K562 (cell line): ENCODE measurements at regions not wholly inside any gene's neighbourhood (a gene's known extent, or its start where the extent isn't known, plus 50 kb on each side); places are given as distances from the start of the nearest gene placed in this dataset.

ENCODE experiments used
- ATAC-seq: fragments of 200-7000 bp; cut with Tn5 transposase; 3 replicates; pipeline ENCODE4 v1.9.1; 2020; ENCODE audit warnings: moderate library complexity
- BruUV-seq: library from RNA; stranded (reverse); fragments of 400-500 nt; replicated peaks from 2 replicates; lab custom pipeline; 2021; lab: Mats Ljungman, UMichigan
- CTCF ChIA-PET: fragments of 300-600 bp; formaldehyde crosslinking; extraction: SDS; loops from one replicate; lab custom pipeline; 2021; ENCODE audit warnings: low intra/inter-chr PET ratio; lab: Yijun Ruan, JAX
- POLR2A ChIA-PET: fragments of 300-600, 350-650 bp; sonication (Branson Sonifier 250); formaldehyde crosslinking; extraction: SDS; loops from one replicate; lab custom pipeline; 2021; ENCODE audit warnings: antibody characterized with exemption, inconsistent platforms; lab: Yijun Ruan, JAX
- DNase-seq, 4 experiments: peaks; one replicate each; pipeline versions ENCODE4 v3.0.0 to v3.0.0-alpha.2; 2011 to 2018; ENCODE audit warnings: low spot score in 3 of 4, mixed read lengths in 3 of 4; ENCODE audit errors: extremely low read depth in 1 of 4
- FAIRE-seq: peaks from 2 replicates; lab custom pipeline; 2011; peaks lifted over from hg19 to GRCh38; lab: Jason Lieb, UNC
- H2AFZ ChIP-seq: 2 replicates; pipeline ENCODE4 v1.6.0; 2011; ENCODE audit warnings: low read depth, low read length, control low read depth, inconsistent platforms
- H3K27ac ChIP-seq: fragments of 200-600 bp; 3 replicates; pipeline ENCODE4 v1.8.0; 2011; ENCODE audit warnings: low read depth, mild to moderate bottlenecking, control low read depth, inconsistent platforms, low read length, moderate library complexity, mixed read lengths; ENCODE audit errors: extremely low read depth
- H3K27me3 ChIP-seq, 2 experiments: fragments of 300-600 bp in 1 of 2; 2 replicates in 1 of 2; 3 replicates in 1 of 2; pipeline versions ENCODE4 v1.6.0 to v1.8.0; 2011; ENCODE audit warnings: inconsistent platforms in 2 of 2, low read length in 2 of 2, mild to moderate bottlenecking in 1 of 2, mixed read lengths in 1 of 2, moderate library complexity in 1 of 2; ENCODE audit not compliant: control insufficient read depth in 2 of 2, insufficient read depth in 2 of 2
- H3K36me3 ChIP-seq: fragments of 300-600 bp; 3 replicates; pipeline ENCODE4 v1.8.0; 2011; ENCODE audit warnings: mild to moderate bottlenecking, low read length, inconsistent platforms; ENCODE audit not compliant: control insufficient read depth, insufficient read depth
- H3K4me1 ChIP-seq, 2 experiments: fragments of 200-600 bp in 1 of 2; replicated peaks in 1 of 2; 2 replicates in 1 of 2; 3 replicates in 1 of 2; pipeline versions ENCODE4 v1.5.1 to v1.8.0; 2011; ENCODE audit warnings: inconsistent platforms in 2 of 2, low read length in 2 of 2, mild to moderate bottlenecking in 1 of 2, mixed read lengths in 1 of 2, moderate library complexity in 1 of 2; ENCODE audit not compliant: control insufficient read depth in 2 of 2, insufficient read depth in 2 of 2
- H3K4me2 ChIP-seq: 2 replicates; pipeline ENCODE4 v1.6.1; 2011; ENCODE audit warnings: low read length, control low read depth, inconsistent platforms, mixed read lengths; ENCODE audit not compliant: insufficient read depth
- H3K4me3 ChIP-seq: fragments of 200-600 bp; sonication (generic), shearing (Covaris generic); 2 replicates; pipeline ENCODE4 v1.5.1; 2016; ENCODE audit warnings: control low read depth, inconsistent platforms
- H3K79me2 ChIP-seq: fragments of 200-600 bp; 3 replicates; pipeline ENCODE4 v1.8.0; 2011; ENCODE audit warnings: low read length, inconsistent platforms; ENCODE audit not compliant: control insufficient read depth, insufficient read depth
- H3K9ac ChIP-seq, 2 experiments: 2 replicates each; pipeline versions ENCODE4 v1.6.0 to v1.6.1; 2011; ENCODE audit warnings: low read depth in 2 of 2, low read length in 2 of 2, control low read depth in 1 of 2, inconsistent platforms in 1 of 2, mild to moderate bottlenecking in 1 of 2, mixed read lengths in 1 of 2; ENCODE audit not compliant: insufficient read depth in 1 of 2
- H3K9me1 ChIP-seq: one replicate; pipeline ENCODE4 v1.6.0; 2011; ENCODE audit warnings: inconsistent platforms, mild to moderate bottlenecking, low read length, moderate library complexity; ENCODE audit not compliant: control insufficient read depth, insufficient read depth
- H3K9me3 ChIP-seq: replicated peaks from 2 replicates; pipeline ENCODE4 v1.5.1; 2011; ENCODE audit warnings: low read depth, low read length, inconsistent platforms; ENCODE audit not compliant: control insufficient read depth, insufficient read depth
- H4K20me1 ChIP-seq: replicated peaks from 2 replicates; pipeline ENCODE4 v1.6.1; 2011; ENCODE audit warnings: low read length, inconsistent platforms, mixed read lengths; ENCODE audit not compliant: control insufficient read depth, insufficient read depth
- ERF ChIP-seq: fragments of 450-650 bp; formaldehyde crosslinking; IDR thresholded peaks from 2 replicates; pipeline ENCODE4 v1.4.0; 2020; ENCODE audit warnings: mild to moderate bottlenecking, mixed read lengths
- ZKSCAN3 ChIP-seq: fragments of 250-450 bp; sonication (Bioruptor Pico); IDR thresholded peaks from 2 replicates; pipeline ENCODE4 v1.4.0; 2020
- ZNF512 ChIP-seq: IDR thresholded peaks from 2 replicates; pipeline ENCODE4 v1.6.1; 2016; ENCODE audit warnings: missing genetic modification characterization, missing compliant biosample characterization
- WGBS: fragments of 100-300 bp; shearing (Covaris generic); methylation state at CpG from one replicate; pipeline ENCODE4 v1.1.6; 2016; ENCODE audit warnings: low coverage, mixed read lengths; ENCODE audit not compliant: insufficient coverage; ENCODE audit errors: missing lambda C conversion rate; 5-methylcytosine and 5-hydroxymethylcytosine counted together
- in situ Hi-C: fragments of 300-500 bp; cut with MboI; formaldehyde crosslinking; loops from 4 replicates; pipeline ENCODE4 v1.15.0; 2018; ENCODE audit warnings: inconsistent platforms, mixed read lengths
- intact Hi-C: fragments of 100-400 bp; cut with micrococcal nuclease; formaldehyde crosslinking; loops from 2 replicates; pipeline ENCODE4 v1.14.2; 2022

GRCh38 chr4:56253666-56254305 is 133.5 kb downstream of the AASDH start:
- Histone ChIP-seq H4K20me1 (no peaks in the 10 kb centered on the region), H3K36me3 (no peaks in the 10 kb centered on the region), H3K79me2 (no peaks in the 10 kb centered on the region), H3K4me1 (no peaks in the 10 kb centered on the region), H3K9me1 (no peaks in the 10 kb centered on the region), H3K27me3 (peaks cover 0 to 6% of the 10 kb centered on the region in 2 experiments; a peak in 2 of 5 replicates), H3K4me3 (no peak overlapping the region), H3K27ac (no peak overlapping the region), H3K9me3 (no peaks in the 10 kb centered on the region), H3K9ac (no peak overlapping the region), H2AFZ (no peak overlapping the region), H3K4me2 (no peak overlapping the region)
- no TSS peak for BruUV-seq
- CTCF ChIA-PET: interaction anchor here (0.5 kb wide), 1 partner anchor 61 kb away, joined by 3 read pairs; no protein-coding TSS in a partner anchor
- no peak for DNase-seq
- no peak for FAIRE-seq
- no peak for ATAC-seq
- TF ChIP-seq ZNF512 (tag): no peak
- TF ChIP-seq ZKSCAN3: no peak
- no peak for TF ChIP-seq ERF (CRISPR knock-in tag)
- 0% methylated on average over 4 of the region's 4 CpGs for WGBS
- POLR2A ChIA-PET: interaction anchor here (0.6 kb wide), 1 partner anchor 135 kb away, joined by 3 read pairs; no protein-coding TSS in a partner anchor
- in situ Hi-C loops: no loop called here
- intact Hi-C loops: no loop called here
